ENCODE measurements at regions not wholly inside any gene's neighbourhood (a gene's known extent, or its start where the extent isn't known, plus 50 kb on each side); places are given as distances from the start of the nearest gene placed in this dataset.

- TF ChIP-seq REST (IDR thresholded peaks at IDR 0.05; ENCODE audit: insufficient read depth in 1 of 2, low read depth in 2 of 2, low read length in 2 of 2) (no peak), POLR2AphosphoS5 (IDR thresholded peaks at IDR 0.05; ENCODE audit: low read depth, low read length) (no peak)
Measured at GRCh38 chr15:70417535-70417934, 319.8 kb upstream of the TLE3 start.
